HFFc6 (cell line): ENCODE measurements at regions not wholly inside any gene's neighbourhood (a gene's known extent, or its start where the extent isn't known, plus 50 kb on each side); places are given as distances from the start of the nearest gene placed in this dataset.

Experiments
- DNase-seq: peaks from one replicate; pipeline ENCODE4 v3.0.0-alpha.2; 2018
- H3K27ac Mint-ChIP-seq: 2 replicates; pipeline ENCODE4 v1.8.0; 2020; ENCODE audit warnings: mild to moderate bottlenecking, mixed read lengths
- H3K27me3 Mint-ChIP-seq: 2 replicates; pipeline ENCODE4 v1.8.0; 2021; ENCODE audit warnings: mild to moderate bottlenecking, moderate library complexity, mixed read lengths; ENCODE audit not compliant: insufficient read depth
- H3K36me3 Mint-ChIP-seq: 2 replicates; pipeline ENCODE4 v1.8.0; 2021; ENCODE audit warnings: low read depth, mixed read lengths
- H3K4me1 Mint-ChIP-seq: 2 replicates; pipeline ENCODE4 v1.8.0; 2020; ENCODE audit warnings: low read depth, mixed read lengths
- H3K4me3 Mint-ChIP-seq: 2 replicates; pipeline ENCODE4 v1.8.0; 2020; ENCODE audit warnings: mild to moderate bottlenecking, moderate library complexity, mixed read lengths
- H3K9me3 Mint-ChIP-seq: 2 replicates; pipeline ENCODE4 v1.8.0; 2020; ENCODE audit warnings: mild to moderate bottlenecking, mixed read lengths
- TF ChIP-seq, protein P1 (sequence below): fragments of 200-600 bp; sonication (generic); IDR thresholded peaks from 2 replicates; pipeline ENCODE4 v1.5.0; 2021; ENCODE audit warnings: antibody characterized with exemption, mild to moderate bottlenecking

DNA sequence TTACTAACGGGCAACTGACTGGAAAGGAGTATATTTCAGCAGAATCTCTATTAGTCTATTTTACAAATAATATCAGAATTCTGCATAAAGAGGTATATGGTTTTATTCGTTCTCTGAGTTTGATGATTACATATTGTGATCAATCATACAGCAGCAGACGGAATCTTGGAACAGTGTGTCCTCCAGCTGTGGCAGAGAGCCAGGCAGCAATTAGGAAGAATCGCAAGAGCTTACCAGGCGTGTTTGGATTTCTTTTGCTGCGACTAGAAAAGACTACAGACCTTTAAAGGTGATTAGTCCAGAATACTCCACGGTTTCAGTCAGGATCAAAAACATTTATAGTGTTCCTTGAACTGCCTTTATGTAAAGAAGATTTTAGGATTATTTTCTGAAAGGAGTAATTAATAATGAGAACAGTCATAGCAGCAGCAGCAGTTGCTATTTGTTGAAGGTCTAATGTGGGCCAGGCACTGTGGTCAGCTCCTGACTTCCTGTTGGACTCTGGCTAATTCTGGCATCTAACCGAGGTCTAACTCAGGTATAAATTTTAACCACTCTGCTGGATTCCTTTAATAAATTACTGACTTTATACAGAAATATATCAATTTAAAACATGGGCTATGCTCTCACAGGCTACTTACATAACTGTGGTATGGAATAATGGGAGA, 225.3 kb upstream of the CXorf66 start:
- Mint-ChIP-seq H3K9me3 (no peaks in the 10 kb centered on the region; the same call in 1 of the 2 replicates), H3K27me3 (no peaks in the 10 kb centered on the region)

DNA sequence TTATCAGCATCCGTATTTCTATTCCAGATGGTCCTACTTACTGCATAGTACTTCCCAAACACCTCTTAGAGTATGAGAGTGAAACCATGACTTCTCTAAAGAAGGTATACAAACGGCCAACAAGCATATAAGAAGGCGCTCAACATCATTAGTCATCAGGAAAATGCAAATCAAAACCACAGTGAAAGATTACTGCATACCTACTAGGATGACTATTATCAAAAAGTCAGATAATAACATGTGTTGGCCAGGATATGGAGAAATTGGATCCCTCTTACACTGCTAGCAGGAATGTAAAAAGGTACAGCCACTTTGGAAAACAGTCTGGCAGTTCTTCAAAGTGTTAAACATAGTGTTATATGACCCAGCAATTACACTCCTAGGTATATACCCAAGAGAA, 215.3 kb upstream of the CXorf66 start:
- peak; percentile 18 for DNase-seq
- Mint-ChIP-seq H3K4me3 (no peak overlapping the region), H3K27ac (no peak overlapping the region), H3K36me3 (no peaks in the 10 kb centered on the region), H3K4me1 (no peaks in the 10 kb centered on the region), H3K9me3 (peaks cover 4% of the 10 kb centered on the region), H3K27me3 (no peaks in the 10 kb centered on the region)
- TF ChIP-seq, protein P1, sequence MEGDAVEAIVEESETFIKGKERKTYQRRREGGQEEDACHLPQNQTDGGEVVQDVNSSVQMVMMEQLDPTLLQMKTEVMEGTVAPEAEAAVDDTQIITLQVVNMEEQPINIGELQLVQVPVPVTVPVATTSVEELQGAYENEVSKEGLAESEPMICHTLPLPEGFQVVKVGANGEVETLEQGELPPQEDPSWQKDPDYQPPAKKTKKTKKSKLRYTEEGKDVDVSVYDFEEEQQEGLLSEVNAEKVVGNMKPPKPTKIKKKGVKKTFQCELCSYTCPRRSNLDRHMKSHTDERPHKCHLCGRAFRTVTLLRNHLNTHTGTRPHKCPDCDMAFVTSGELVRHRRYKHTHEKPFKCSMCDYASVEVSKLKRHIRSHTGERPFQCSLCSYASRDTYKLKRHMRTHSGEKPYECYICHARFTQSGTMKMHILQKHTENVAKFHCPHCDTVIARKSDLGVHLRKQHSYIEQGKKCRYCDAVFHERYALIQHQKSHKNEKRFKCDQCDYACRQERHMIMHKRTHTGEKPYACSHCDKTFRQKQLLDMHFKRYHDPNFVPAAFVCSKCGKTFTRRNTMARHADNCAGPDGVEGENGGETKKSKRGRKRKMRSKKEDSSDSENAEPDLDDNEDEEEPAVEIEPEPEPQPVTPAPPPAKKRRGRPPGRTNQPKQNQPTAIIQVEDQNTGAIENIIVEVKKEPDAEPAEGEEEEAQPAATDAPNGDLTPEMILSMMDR, result no peak

More for the DNA sequence above, 225.3 kb upstream of the CXorf66 start:
- no peaks in the 10 kb centered on the region for H3K36me3 Mint-ChIP-seq
- H3K4me1 Mint-ChIP-seq, result no peaks in the 10 kb centered on the region
- no peak for DNase-seq
- no peak overlapping the region for H3K27ac Mint-ChIP-seq
- no peak overlapping the region for H3K4me3 Mint-ChIP-seq
- TF ChIP-seq, protein P1, result no peak

DNA sequence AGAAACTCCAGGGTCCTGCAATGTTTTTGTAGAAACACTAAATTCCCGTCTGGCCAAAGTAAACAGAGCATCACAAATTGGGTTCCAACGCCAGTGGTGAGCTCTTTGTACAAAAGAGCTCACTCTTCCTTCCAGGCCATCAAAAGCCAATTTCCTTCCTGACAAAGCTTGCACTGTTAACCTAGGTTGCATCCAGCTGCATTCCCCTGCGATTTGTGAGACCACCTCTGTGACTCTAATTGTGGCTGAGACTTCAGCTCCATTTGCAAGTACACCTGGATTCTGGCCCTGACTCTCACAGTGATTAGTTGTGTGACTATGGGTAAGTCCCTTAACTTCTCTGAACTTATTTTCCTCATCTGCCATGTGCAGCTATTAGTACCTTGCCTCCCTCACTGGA, 212.5 kb upstream of the CXorf66 start:
- TF ChIP-seq, protein P1, result no peak
- H3K4me1 Mint-ChIP-seq, result no peaks in the 10 kb centered on the region
- no peak for DNase-seq
- H3K27ac Mint-ChIP-seq, result no peak overlapping the region
- H3K36me3 Mint-ChIP-seq, result no peaks in the 10 kb centered on the region
- peaks cover 7% of the 10 kb centered on the region for H3K9me3 Mint-ChIP-seq
- H3K4me3 Mint-ChIP-seq, result no peak overlapping the region
- no peaks in the 10 kb centered on the region; the same call in 1 of the 2 replicates for H3K27me3 Mint-ChIP-seq

DNA sequence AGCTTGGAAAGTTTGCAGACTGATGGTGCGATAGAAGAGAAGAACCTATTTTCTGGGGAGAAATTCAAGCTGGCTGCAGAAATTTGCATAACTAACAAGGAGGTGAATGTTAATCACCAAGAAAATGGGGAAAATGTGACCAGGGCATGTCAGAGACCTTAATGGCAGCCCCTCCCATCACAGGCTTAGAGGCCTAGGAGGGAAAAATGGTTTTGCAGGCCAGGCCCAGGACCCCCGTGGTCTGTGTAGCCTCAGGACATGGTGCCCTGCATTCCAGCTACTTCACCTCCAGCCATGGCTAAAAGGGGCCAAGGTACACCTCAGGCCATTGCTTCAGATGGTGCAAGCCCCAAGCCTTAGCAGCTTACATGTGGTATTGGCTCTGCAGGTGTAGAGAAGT, 207.1 kb upstream of the CXorf66 start:
- no peak for DNase-seq
- Mint-ChIP-seq H3K9me3 (peaks cover 13% of the 10 kb centered on the region), H3K27me3 (no peaks in the 10 kb centered on the region; the same call in none of the 2 replicates), H3K4me3 (no peak overlapping the region), H3K36me3 (no peaks in the 10 kb centered on the region), H3K4me1 (no peaks in the 10 kb centered on the region), H3K27ac (no peak overlapping the region)
- TF ChIP-seq, protein P1, result no peak

DNA sequence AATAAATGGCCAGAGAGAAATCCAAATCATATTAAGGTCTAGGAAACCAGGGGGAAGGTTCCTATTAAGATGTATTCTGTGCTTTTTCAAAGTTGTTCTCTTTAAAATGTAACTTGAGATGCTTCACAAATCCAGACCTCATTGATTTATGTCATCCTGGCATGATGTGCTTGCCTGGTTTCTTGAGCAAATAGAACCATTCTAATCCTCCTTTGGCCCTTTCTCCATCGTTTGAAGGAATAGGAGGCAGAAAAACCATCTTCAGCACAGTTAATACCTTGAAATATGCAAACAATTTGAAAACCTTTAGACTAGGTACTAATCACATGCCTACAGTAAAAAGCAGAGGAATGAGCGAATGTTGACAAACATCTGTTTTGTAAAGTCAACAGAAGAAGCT, 202.2 kb upstream of the CXorf66 start:
- no peak overlapping the region for H3K4me3 Mint-ChIP-seq
- H3K4me1 Mint-ChIP-seq, result no peaks in the 10 kb centered on the region
- H3K36me3 Mint-ChIP-seq, result no peaks in the 10 kb centered on the region
- no peak for DNase-seq
- H3K9me3 Mint-ChIP-seq, result peaks cover 6% of the 10 kb centered on the region
- no peaks in the 10 kb centered on the region; the same call in 1 of the 2 replicates for H3K27me3 Mint-ChIP-seq
- TF ChIP-seq, protein P1, result no peak
- H3K27ac Mint-ChIP-seq, result no peak overlapping the region
